DND-41 (cell line): ENCODE measurements at regions not wholly inside any gene's neighbourhood (a gene's known extent, or its start where the extent isn't known, plus 50 kb on each side); places are given as distances from the start of the nearest gene placed in this dataset.

Experiments
- EZH2 ChIP-seq: IDR thresholded peaks from 3 replicates; pipeline ENCODE4 v1.6.1; 2012; ENCODE audit warnings: borderline replicate concordance, low read depth, mild to moderate bottlenecking, moderate library complexity, low read length, inconsistent platforms; ENCODE audit not compliant: severe bottlenecking
- TF ChIP-seq, protein P1 (sequence below): IDR thresholded peaks from 2 replicates; pipeline ENCODE4 v1.5.1; 2012; ENCODE audit warnings: borderline replicate concordance, low read length, moderate library complexity, mild to moderate bottlenecking; ENCODE audit not compliant: poor library complexity, severe bottlenecking; ENCODE audit errors: extremely low read depth

DNA sequence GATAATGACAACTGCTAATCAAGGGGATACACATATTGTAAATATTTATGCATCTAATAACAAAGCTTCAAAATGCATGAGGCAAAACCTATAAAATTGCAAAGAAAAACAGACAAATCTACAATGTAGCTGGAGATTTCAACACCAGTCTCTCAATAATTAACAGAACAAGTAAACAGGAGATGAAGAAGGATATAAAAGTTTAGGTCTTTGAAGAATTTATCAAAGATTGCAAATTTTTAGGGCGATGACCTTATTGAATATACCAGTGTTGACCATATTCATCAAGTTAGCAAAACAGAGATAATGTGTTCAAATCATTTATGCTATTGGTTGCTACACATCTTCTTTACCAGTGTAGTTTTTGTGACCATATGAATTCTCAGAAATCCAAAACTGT is 237.8 kb upstream of the SGK1 start:
- TF ChIP-seq, protein P1, sequence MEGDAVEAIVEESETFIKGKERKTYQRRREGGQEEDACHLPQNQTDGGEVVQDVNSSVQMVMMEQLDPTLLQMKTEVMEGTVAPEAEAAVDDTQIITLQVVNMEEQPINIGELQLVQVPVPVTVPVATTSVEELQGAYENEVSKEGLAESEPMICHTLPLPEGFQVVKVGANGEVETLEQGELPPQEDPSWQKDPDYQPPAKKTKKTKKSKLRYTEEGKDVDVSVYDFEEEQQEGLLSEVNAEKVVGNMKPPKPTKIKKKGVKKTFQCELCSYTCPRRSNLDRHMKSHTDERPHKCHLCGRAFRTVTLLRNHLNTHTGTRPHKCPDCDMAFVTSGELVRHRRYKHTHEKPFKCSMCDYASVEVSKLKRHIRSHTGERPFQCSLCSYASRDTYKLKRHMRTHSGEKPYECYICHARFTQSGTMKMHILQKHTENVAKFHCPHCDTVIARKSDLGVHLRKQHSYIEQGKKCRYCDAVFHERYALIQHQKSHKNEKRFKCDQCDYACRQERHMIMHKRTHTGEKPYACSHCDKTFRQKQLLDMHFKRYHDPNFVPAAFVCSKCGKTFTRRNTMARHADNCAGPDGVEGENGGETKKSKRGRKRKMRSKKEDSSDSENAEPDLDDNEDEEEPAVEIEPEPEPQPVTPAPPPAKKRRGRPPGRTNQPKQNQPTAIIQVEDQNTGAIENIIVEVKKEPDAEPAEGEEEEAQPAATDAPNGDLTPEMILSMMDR: no peak
- TF ChIP-seq EZH2: no peak
